Adipocyte (in vitro differentiated cells): ENCODE measurements at regions not wholly inside any gene's neighbourhood (a gene's known extent, or its start where the extent isn't known, plus 50 kb on each side); places are given as distances from the start of the nearest gene placed in this dataset.
"Not testable (repeated sequence)": the region's sequence is repeated elsewhere in the genome, so short reads cannot be mapped to it uniquely, and the experiment has no call there.

Experiments
- DNase-seq: peaks from one replicate; pipeline ENCODE4 v3.0.0-alpha.2; 2015; ENCODE audit warnings: low read depth
- H3K27me3 ChIP-seq: replicated peaks from 2 replicates; pipeline ENCODE4 v1.7.0; 2013; ENCODE audit warnings: mild to moderate bottlenecking, low read length, moderate library complexity; ENCODE audit not compliant: control insufficient read depth, insufficient read depth
- H3K36me3 ChIP-seq: 2 replicates; pipeline ENCODE4 v1.7.0; 2013; ENCODE audit warnings: low read length, mild to moderate bottlenecking, moderate library complexity; ENCODE audit not compliant: control insufficient read depth, insufficient read depth, severe bottlenecking
- H3K4me1 ChIP-seq: 2 replicates; pipeline ENCODE4 v1.7.0; 2013; ENCODE audit warnings: mild to moderate bottlenecking, low read length, moderate library complexity; ENCODE audit not compliant: control insufficient read depth, insufficient read depth
- H3K4me3 ChIP-seq: 2 replicates; pipeline ENCODE4 v1.7.0; 2013; ENCODE audit warnings: mild to moderate bottlenecking, low read length, moderate library complexity
- H3K9ac ChIP-seq: 2 replicates; pipeline ENCODE4 v1.7.0; 2013; ENCODE audit warnings: mild to moderate bottlenecking, low read length, moderate library complexity
- H3K9me3 ChIP-seq: 2 replicates; pipeline ENCODE4 v1.7.0; 2013; ENCODE audit warnings: mild to moderate bottlenecking, low read length, moderate library complexity; ENCODE audit not compliant: control insufficient read depth

DNA sequence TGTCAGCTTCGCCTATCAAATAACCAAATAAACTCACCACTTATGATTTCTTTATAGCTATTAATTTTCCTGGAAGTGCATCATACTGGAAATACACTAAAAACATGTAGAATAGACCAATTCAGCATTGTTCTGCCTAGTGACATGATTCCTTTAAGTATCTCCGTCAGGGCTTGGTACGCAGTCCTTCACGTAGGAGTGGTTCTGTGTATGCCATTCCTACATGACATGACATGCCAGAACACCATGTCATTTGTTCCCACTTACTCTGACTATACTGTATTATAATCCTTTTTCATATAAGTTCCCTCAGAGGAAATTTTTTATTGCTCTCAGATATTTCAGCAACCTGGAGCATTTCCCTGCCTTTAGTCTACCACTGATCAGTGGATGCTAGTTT, 230.7 kb upstream of the EPHA3 start:
- H3K27me3 ChIP-seq = no peaks in the 10 kb centered on the region
- H3K9ac ChIP-seq = no peak overlapping the region
- DNase-seq = no peak
- H3K9me3 ChIP-seq = no peaks in the 10 kb centered on the region
- H3K4me1 ChIP-seq = no peaks in the 10 kb centered on the region
- no peak overlapping the region for H3K4me3 ChIP-seq
- H3K36me3 ChIP-seq = no peaks in the 10 kb centered on the region

GRCh38 chr3:88879905-88880304, 227.5 kb upstream of the EPHA3 start:
- H3K36me3 ChIP-seq = no peaks in the 10 kb centered on the region
- H3K4me1 ChIP-seq = no peaks in the 10 kb centered on the region
- H3K27me3 ChIP-seq = no peaks in the 10 kb centered on the region
- H3K4me3 ChIP-seq = no peak overlapping the region
- no peak for DNase-seq
- H3K9ac ChIP-seq = no peak overlapping the region
- no peaks in the 10 kb centered on the region for H3K9me3 ChIP-seq

GRCh38 chr3:88882121-88882520, 225.3 kb upstream of the EPHA3 start:
- H3K4me1 ChIP-seq = no peaks in the 10 kb centered on the region
- H3K9ac ChIP-seq = no peak overlapping the region
- no peaks in the 10 kb centered on the region for H3K36me3 ChIP-seq
- no peak overlapping the region for H3K4me3 ChIP-seq
- H3K9me3 ChIP-seq = no peaks in the 10 kb centered on the region
- DNase-seq = no peak
- H3K27me3 ChIP-seq = no peaks in the 10 kb centered on the region

- DNase-seq = not testable (repeated sequence)
Measured at GRCh38 chr3:88886624-88887023, 220.8 kb upstream of the EPHA3 start.

GRCh38 chr3:88896026-88896425, 211.4 kb upstream of the EPHA3 start:
- H3K36me3 ChIP-seq = no peaks in the 10 kb centered on the region
- H3K4me3 ChIP-seq = no peak overlapping the region
- H3K27me3 ChIP-seq = no peaks in the 10 kb centered on the region
- no peak overlapping the region for H3K9ac ChIP-seq
- no peaks in the 10 kb centered on the region for H3K9me3 ChIP-seq
- no peaks in the 10 kb centered on the region for H3K4me1 ChIP-seq
- DNase-seq = no peak

More at GRCh38 chr3:88886624-88887023, 220.8 kb upstream of the EPHA3 start:
- not testable (repeated sequence) for H3K4me1 ChIP-seq, H3K4me3 ChIP-seq, H3K27me3 ChIP-seq, H3K36me3 ChIP-seq, H3K9me3 ChIP-seq, H3K9ac ChIP-seq

GRCh38 chr3:88912294-88912877, 195.0 kb upstream of the EPHA3 start:
- Histone ChIP-seq H3K4me3 (no peak overlapping the region), H3K27me3 (no peaks in the 10 kb centered on the region), H3K9me3 (no peaks in the 10 kb centered on the region), H3K4me1 (no peaks in the 10 kb centered on the region), H3K9ac (no peak overlapping the region), H3K36me3 (no peaks in the 10 kb centered on the region)
- DNase-seq = no peak

DNA sequence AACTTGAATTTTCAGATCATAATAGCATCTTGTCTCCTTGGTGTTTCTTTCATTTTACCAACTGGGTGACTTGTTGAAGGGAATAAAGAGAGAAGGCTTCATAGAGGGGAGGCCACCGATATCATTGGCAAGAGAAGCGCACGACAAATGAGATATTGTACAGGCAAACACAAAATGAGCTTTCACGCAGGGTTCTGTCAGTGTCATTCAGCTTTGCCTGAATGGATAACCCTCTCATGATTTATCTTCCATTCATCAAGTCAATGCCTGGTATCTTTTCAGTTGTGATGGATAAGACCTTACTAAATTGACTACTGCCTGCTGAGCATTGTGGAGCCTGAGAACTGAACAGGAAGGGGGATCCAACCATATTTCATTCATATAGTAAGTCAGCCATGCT, 188.6 kb upstream of the EPHA3 start:
- no peak for DNase-seq
- Histone ChIP-seq H3K4me1 (no peaks in the 10 kb centered on the region), H3K9me3 (no peaks in the 10 kb centered on the region), H3K9ac (no peak overlapping the region), H3K36me3 (no peaks in the 10 kb centered on the region), H3K27me3 (no peaks in the 10 kb centered on the region), H3K4me3 (no peak overlapping the region)

GRCh38 chr3:88921986-88922385, 185.4 kb upstream of the EPHA3 start:
- H3K9ac ChIP-seq = no peak overlapping the region
- H3K27me3 ChIP-seq = no peaks in the 10 kb centered on the region
- no peak overlapping the region for H3K4me3 ChIP-seq
- no peaks in the 10 kb centered on the region for H3K4me1 ChIP-seq
- H3K9me3 ChIP-seq = no peaks in the 10 kb centered on the region
- H3K36me3 ChIP-seq = no peaks in the 10 kb centered on the region
- DNase-seq = no peak

DNA sequence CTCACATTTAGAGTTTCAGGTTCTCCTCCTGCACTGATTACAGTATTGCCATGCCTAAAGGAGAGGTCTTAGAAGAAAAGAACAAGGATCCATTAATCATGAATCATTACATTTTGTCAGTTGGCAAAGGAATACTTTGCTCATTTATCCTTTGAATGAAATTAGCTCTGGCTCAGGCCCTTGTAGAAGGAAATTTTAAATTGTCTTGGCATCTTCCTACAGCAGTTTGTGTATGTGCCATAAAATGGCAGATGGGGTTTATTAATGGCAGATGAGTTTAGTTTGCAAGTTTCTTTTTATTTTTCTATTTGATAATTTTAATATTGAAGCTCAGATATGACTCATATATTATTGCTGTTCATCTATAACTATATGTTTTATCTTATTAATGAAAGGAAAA, 181.2 kb upstream of the EPHA3 start:
- no peak for DNase-seq
- no peaks in the 10 kb centered on the region for H3K9me3 ChIP-seq
- no peak overlapping the region for H3K4me3 ChIP-seq
- H3K9ac ChIP-seq = no peak overlapping the region
- no peaks in the 10 kb centered on the region for H3K27me3 ChIP-seq
- no peaks in the 10 kb centered on the region for H3K4me1 ChIP-seq
- no peaks in the 10 kb centered on the region for H3K36me3 ChIP-seq

DNA sequence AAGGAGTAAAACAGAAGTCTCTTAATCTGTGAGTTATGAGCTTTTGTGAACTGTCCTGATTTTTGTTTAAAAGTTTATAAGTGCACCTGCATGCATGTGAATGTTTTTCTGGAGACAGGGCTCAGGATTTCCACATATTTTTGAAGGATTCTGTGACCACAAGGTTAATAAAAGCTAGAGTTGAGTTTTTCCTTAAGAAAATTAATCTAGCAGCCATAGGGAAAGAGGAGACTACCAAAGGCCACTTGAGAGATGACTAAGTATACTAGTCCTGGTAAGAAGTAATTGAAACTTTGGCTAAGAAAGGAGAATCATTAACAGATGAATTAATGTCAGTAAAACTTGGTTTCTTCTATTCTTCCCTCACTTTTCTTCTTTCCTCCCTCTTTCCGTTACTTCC, 176.8 kb upstream of the EPHA3 start:
- no peak for DNase-seq
- H3K4me1 ChIP-seq = no peaks in the 10 kb centered on the region
- H3K9me3 ChIP-seq = no peaks in the 10 kb centered on the region
- no peak overlapping the region for H3K9ac ChIP-seq
- no peak overlapping the region for H3K4me3 ChIP-seq
- peaks cover 2% of the 10 kb centered on the region for H3K27me3 ChIP-seq
- no peaks in the 10 kb centered on the region for H3K36me3 ChIP-seq

DNA sequence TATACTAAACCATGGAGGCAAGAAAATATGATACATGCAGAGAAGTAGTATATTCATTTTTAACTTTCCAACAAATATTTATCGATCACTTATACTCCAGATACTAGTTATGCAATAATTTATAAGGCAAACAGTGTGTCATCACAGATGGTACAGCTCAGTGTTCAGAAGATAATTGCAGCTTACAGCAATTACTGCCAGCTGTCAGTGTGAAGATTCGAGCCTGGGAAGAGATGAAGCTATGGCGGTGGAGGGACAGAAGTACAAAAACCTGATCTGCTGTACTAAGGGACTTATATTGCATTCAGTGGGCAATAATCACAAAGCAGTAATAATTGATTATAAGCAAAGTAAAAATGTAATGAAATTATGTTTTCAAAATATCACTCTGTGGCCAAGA, 170.6 kb upstream of the EPHA3 start:
- no peak overlapping the region for H3K4me3 ChIP-seq
- no peaks in the 10 kb centered on the region for H3K36me3 ChIP-seq
- H3K27me3 ChIP-seq = peaks cover 18% of the 10 kb centered on the region

GRCh38 chr3:88940296-88940695, 167.1 kb upstream of the EPHA3 start:
- no peak overlapping the region for H3K4me3 ChIP-seq
- H3K9ac ChIP-seq = no peak overlapping the region
- peaks cover 20% of the 10 kb centered on the region for H3K27me3 ChIP-seq
- DNase-seq = no peak
- no peaks in the 10 kb centered on the region for H3K9me3 ChIP-seq
- H3K36me3 ChIP-seq = no peaks in the 10 kb centered on the region
- H3K4me1 ChIP-seq = no peaks in the 10 kb centered on the region

More for the DNA sequence above, 170.6 kb upstream of the EPHA3 start:
- no peak for DNase-seq
- H3K9ac ChIP-seq = no peak overlapping the region
- no peaks in the 10 kb centered on the region for H3K4me1 ChIP-seq
- no peaks in the 10 kb centered on the region for H3K9me3 ChIP-seq
